ENCODE measurements at regions not wholly inside any gene's neighbourhood (a gene's known extent, or its start where the extent isn't known, plus 50 kb on each side); places are given as distances from the start of the nearest gene placed in this dataset.

- ChIA-PET POLR2A (ENCODE audit: low non-redundant PET) (no interaction called here), CTCF (no interaction called here)
- H3K27ac ChIP-seq: no peak overlapping the region
- TF ChIP-seq, protein P1, sequence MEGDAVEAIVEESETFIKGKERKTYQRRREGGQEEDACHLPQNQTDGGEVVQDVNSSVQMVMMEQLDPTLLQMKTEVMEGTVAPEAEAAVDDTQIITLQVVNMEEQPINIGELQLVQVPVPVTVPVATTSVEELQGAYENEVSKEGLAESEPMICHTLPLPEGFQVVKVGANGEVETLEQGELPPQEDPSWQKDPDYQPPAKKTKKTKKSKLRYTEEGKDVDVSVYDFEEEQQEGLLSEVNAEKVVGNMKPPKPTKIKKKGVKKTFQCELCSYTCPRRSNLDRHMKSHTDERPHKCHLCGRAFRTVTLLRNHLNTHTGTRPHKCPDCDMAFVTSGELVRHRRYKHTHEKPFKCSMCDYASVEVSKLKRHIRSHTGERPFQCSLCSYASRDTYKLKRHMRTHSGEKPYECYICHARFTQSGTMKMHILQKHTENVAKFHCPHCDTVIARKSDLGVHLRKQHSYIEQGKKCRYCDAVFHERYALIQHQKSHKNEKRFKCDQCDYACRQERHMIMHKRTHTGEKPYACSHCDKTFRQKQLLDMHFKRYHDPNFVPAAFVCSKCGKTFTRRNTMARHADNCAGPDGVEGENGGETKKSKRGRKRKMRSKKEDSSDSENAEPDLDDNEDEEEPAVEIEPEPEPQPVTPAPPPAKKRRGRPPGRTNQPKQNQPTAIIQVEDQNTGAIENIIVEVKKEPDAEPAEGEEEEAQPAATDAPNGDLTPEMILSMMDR (conservative IDR thresholded peaks at IDR 0.05; ENCODE audit: low read depth): no peak
- DNase-seq (ENCODE audit: low spot score): no peak
These were observed 2172.0 kb downstream of the TP53TG3F start for GRCh38 chr16:35631261-35631945.

GRCh38 chr16:35636480-35637230 is 2177.2 kb downstream of the TP53TG3F start:
- TF ChIP-seq, protein P1 (conservative IDR thresholded peaks at IDR 0.05; ENCODE audit: low read depth): no peak
- no peak overlapping the region for H3K27ac ChIP-seq
- CTCF ChIA-PET: no interaction called here
- DNase-seq (ENCODE audit: low spot score): no peak
- POLR2A ChIA-PET (ENCODE audit: low non-redundant PET): no interaction called here

- ChIA-PET CTCF (no interaction called here), POLR2A (ENCODE audit: low non-redundant PET) (no interaction called here)
- TF ChIP-seq, protein P1 (conservative IDR thresholded peaks at IDR 0.05; ENCODE audit: low read depth): no peak
These were observed 2178.3 kb downstream of the TP53TG3F start for GRCh38 chr16:35637683-35638082.

GRCh38 chr16:35639233-35640205 is 2180.1 kb downstream of the TP53TG3F start:
- CTCF ChIA-PET: no interaction called here
- DNase-seq (ENCODE audit: low spot score): no peak
- POLR2A ChIA-PET (ENCODE audit: low non-redundant PET): no interaction called here
- TF ChIP-seq, protein P1 (conservative IDR thresholded peaks at IDR 0.05; ENCODE audit: low read depth): no peak
- no peak overlapping the region for H3K27ac ChIP-seq

More at GRCh38 chr16:35637683-35638082, 2178.3 kb downstream of the TP53TG3F start:
- DNase-seq (ENCODE audit: low spot score): no peak
- H3K27ac ChIP-seq: no peak overlapping the region

DNA sequence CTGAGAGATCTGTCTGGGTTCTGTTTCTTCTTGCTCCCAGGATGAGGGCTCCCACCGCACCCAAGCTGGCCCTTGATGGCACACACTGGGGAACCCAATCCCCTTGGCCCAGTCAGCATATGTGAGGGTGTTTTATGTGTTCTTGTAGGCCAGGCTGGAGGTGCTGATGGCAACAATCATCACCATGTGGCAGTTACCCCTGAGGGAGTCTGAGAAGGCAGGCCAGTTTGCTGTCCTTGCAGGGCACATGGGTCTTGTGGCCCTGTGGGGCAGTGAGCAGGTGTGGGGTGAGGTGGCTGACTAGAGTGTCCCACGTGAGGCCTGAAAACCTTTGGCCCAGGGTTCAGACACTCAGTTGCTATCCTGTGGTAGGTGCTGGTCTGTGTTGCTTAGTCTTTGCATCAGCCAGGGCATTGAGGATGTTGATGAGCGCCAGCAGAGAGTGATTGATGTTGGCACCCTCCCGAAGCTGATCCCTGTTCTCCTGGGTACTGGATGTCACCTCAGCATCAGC is 2183.0 kb downstream of the TP53TG3F start:
- CTCF ChIA-PET: no interaction called here
- POLR2A ChIA-PET (ENCODE audit: low non-redundant PET): no interaction called here
- H3K27ac ChIP-seq: no peak overlapping the region
- TF ChIP-seq, protein P1 (conservative IDR thresholded peaks at IDR 0.05; ENCODE audit: low read depth): no peak
- no peak for DNase-seq (ENCODE audit: low spot score)

DNA sequence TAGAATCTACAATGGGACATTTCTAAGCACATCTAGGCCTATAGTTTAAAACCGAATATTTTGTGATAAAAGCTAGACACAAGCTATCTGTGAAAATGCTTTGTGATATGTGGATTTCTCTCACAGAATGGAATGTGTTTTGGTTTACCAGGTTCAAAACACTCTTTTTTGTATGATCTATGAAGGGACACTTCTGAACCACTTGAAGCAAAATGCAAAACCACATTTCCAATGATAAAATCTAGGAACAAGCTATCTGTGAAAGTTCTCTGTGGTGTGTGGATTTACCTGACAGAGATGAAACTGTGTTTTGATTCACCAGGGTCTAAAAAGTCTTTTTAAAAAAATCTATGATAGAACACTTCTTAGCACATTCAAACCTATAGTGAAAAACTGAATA is 2192.4 kb downstream of the TP53TG3F start:
- TF ChIP-seq, protein P1 (conservative IDR thresholded peaks at IDR 0.05; ENCODE audit: low read depth): no peak
- no peak for DNase-seq (ENCODE audit: low spot score)
- ChIA-PET POLR2A (ENCODE audit: low non-redundant PET) (no interaction called here), CTCF (no interaction called here)
- no peak overlapping the region for H3K27ac ChIP-seq

Measured in RWPE1 (cell line).